DND-41 (cell line): ENCODE measurements at regions not wholly inside any gene's neighbourhood (a gene's known extent, or its start where the extent isn't known, plus 50 kb on each side); places are given as distances from the start of the nearest gene placed in this dataset.

Experiments used
- EZH2 ChIP-seq: IDR thresholded peaks from 3 replicates; pipeline ENCODE4 v1.6.1; 2012; ENCODE audit warnings: borderline replicate concordance, low read depth, mild to moderate bottlenecking, moderate library complexity, low read length, inconsistent platforms; ENCODE audit not compliant: severe bottlenecking
- TF ChIP-seq, protein P1 (sequence below): IDR thresholded peaks from 2 replicates; pipeline ENCODE4 v1.5.1; 2012; ENCODE audit warnings: borderline replicate concordance, low read length, moderate library complexity, mild to moderate bottlenecking; ENCODE audit not compliant: poor library complexity, severe bottlenecking; ENCODE audit errors: extremely low read depth

- TF ChIP-seq, protein P1, sequence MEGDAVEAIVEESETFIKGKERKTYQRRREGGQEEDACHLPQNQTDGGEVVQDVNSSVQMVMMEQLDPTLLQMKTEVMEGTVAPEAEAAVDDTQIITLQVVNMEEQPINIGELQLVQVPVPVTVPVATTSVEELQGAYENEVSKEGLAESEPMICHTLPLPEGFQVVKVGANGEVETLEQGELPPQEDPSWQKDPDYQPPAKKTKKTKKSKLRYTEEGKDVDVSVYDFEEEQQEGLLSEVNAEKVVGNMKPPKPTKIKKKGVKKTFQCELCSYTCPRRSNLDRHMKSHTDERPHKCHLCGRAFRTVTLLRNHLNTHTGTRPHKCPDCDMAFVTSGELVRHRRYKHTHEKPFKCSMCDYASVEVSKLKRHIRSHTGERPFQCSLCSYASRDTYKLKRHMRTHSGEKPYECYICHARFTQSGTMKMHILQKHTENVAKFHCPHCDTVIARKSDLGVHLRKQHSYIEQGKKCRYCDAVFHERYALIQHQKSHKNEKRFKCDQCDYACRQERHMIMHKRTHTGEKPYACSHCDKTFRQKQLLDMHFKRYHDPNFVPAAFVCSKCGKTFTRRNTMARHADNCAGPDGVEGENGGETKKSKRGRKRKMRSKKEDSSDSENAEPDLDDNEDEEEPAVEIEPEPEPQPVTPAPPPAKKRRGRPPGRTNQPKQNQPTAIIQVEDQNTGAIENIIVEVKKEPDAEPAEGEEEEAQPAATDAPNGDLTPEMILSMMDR = no peak
- no peak for TF ChIP-seq EZH2
These were observed 195.7 kb downstream of the SPTSSA start for GRCh38 chr14:34266344-34266743.
